ENCODE measurements at regions not wholly inside any gene's neighbourhood (a gene's known extent, or its start where the extent isn't known, plus 50 kb on each side); places are given as distances from the start of the nearest gene placed in this dataset.

GRCh38 chr12:58504143-58504938, 416.0 kb downstream of the LRIG3 start:
- no peaks in the 10 kb centered on the region for H3K27me3 Mint-ChIP-seq
- no peaks in the 10 kb centered on the region for H3K4me1 ChIP-seq (ENCODE audit: control insufficient read depth, insufficient read depth, low read length, poor library complexity, severe bottlenecking)
- H3K36me3 Mint-ChIP-seq, result no peaks in the 10 kb centered on the region
- H3K36me3 ChIP-seq (ENCODE audit: control insufficient read depth, insufficient read depth, low read length), result no peaks in the 10 kb centered on the region
- no peaks in the 10 kb centered on the region for H3K9me3 ChIP-seq (ENCODE audit: control insufficient read depth in 2 of 2, low read length in 2 of 2)
- no peaks in the 10 kb centered on the region for H3K4me1 Mint-ChIP-seq
- no peak overlapping the region for H3K27ac Mint-ChIP-seq
- H3K4me3 ChIP-seq (ENCODE audit: low read depth, low read length), result no peak overlapping the region
- ATAC-seq (ENCODE audit: low read depth in 2 of 2) (no peak), DNase-seq (no peak)
- no peaks in the 10 kb centered on the region for H3K27me3 ChIP-seq (ENCODE audit: control insufficient read depth, insufficient read depth, low read length)
- peaks cover 0 to 5% (median 0%) of the 10 kb centered on the region in 7 donors for H3K9me3 Mint-ChIP-seq
- no peak overlapping the region for H3K4me3 Mint-ChIP-seq
- H3K27ac ChIP-seq (ENCODE audit: insufficient read depth, low read length, poor library complexity, severe bottlenecking), result no peak overlapping the region

GRCh38 chr12:58509116-58509885, 411.0 kb downstream of the LRIG3 start:
- H3K27ac Mint-ChIP-seq, result no peak overlapping the region
- Histone ChIP-seq H3K4me3 (ENCODE audit: low read depth, low read length) (no peak overlapping the region), H3K27me3 (ENCODE audit: control insufficient read depth, insufficient read depth, low read length) (no peaks in the 10 kb centered on the region), H3K4me1 (ENCODE audit: control insufficient read depth, insufficient read depth, low read length, poor library complexity, severe bottlenecking) (no peaks in the 10 kb centered on the region), H3K27ac (ENCODE audit: insufficient read depth, low read length, poor library complexity, severe bottlenecking) (no peak overlapping the region), H3K36me3 (ENCODE audit: control insufficient read depth, insufficient read depth, low read length) (no peaks in the 10 kb centered on the region), H3K9me3 (ENCODE audit: control insufficient read depth in 2 of 2, low read length in 2 of 2) (no peaks in the 10 kb centered on the region)
- ATAC-seq (ENCODE audit: low read depth in 2 of 2) (no peak), DNase-seq (no peak)
- no peaks in the 10 kb centered on the region for H3K27me3 Mint-ChIP-seq
- H3K4me3 Mint-ChIP-seq, result no peak overlapping the region
- H3K9me3 Mint-ChIP-seq, result peaks cover 0 to 8% (median 0%) of the 10 kb centered on the region in 7 donors
- no peaks in the 10 kb centered on the region for H3K36me3 Mint-ChIP-seq
- no peaks in the 10 kb centered on the region for H3K4me1 Mint-ChIP-seq

- H3K9me3 Mint-ChIP-seq, result peaks cover 0 to 20% (median 7%) of the 10 kb centered on the region in 7 donors
- peaks cover 5 to 6% of the 10 kb centered on the region in 2 experiments for H3K9me3 ChIP-seq (ENCODE audit: control insufficient read depth in 2 of 2, low read length in 2 of 2)
- ATAC-seq (ENCODE audit: low read depth in 2 of 2), result no peak
- H3K27ac ChIP-seq (ENCODE audit: insufficient read depth, low read length, poor library complexity, severe bottlenecking), result no peak overlapping the region
- H3K4me1 Mint-ChIP-seq, result no peaks in the 10 kb centered on the region
- H3K27me3 Mint-ChIP-seq, result no peaks in the 10 kb centered on the region
- H3K4me1 ChIP-seq (ENCODE audit: control insufficient read depth, insufficient read depth, low read length, poor library complexity, severe bottlenecking), result no peaks in the 10 kb centered on the region
- no peaks in the 10 kb centered on the region for H3K36me3 Mint-ChIP-seq
- H3K27ac Mint-ChIP-seq, result no peak overlapping the region
- no peaks in the 10 kb centered on the region for H3K36me3 ChIP-seq (ENCODE audit: control insufficient read depth, insufficient read depth, low read length)
- no peaks in the 10 kb centered on the region for H3K27me3 ChIP-seq (ENCODE audit: control insufficient read depth, insufficient read depth, low read length)
- no peak overlapping the region for H3K4me3 Mint-ChIP-seq
- DNase-seq, result no peak
- no peak overlapping the region for H3K4me3 ChIP-seq (ENCODE audit: low read depth, low read length)
Observed at GRCh38 chr12:58513301-58513834, 406.9 kb downstream of the LRIG3 start.

- peaks cover 0 to 24% (median 11%) of the 10 kb centered on the region in 7 donors for H3K9me3 Mint-ChIP-seq
- no peak for ATAC-seq (ENCODE audit: low read depth in 2 of 2)
- no peak overlapping the region for H3K27ac Mint-ChIP-seq
- no peak for DNase-seq
- no peaks in the 10 kb centered on the region for H3K4me1 Mint-ChIP-seq
- Histone ChIP-seq H3K4me1 (ENCODE audit: control insufficient read depth, insufficient read depth, low read length, poor library complexity, severe bottlenecking) (no peaks in the 10 kb centered on the region), H3K27me3 (ENCODE audit: control insufficient read depth, insufficient read depth, low read length) (no peaks in the 10 kb centered on the region), H3K9me3 (ENCODE audit: control insufficient read depth in 2 of 2, low read length in 2 of 2) (peaks cover 6 to 10% of the 10 kb centered on the region in 2 experiments), H3K4me3 (ENCODE audit: low read depth, low read length) (no peak overlapping the region), H3K27ac (ENCODE audit: insufficient read depth, low read length, poor library complexity, severe bottlenecking) (no peak overlapping the region), H3K36me3 (ENCODE audit: control insufficient read depth, insufficient read depth, low read length) (no peaks in the 10 kb centered on the region)
- H3K27me3 Mint-ChIP-seq, result no peaks in the 10 kb centered on the region
- no peaks in the 10 kb centered on the region for H3K36me3 Mint-ChIP-seq
- H3K4me3 Mint-ChIP-seq, result no peak overlapping the region
Observed at GRCh38 chr12:58513852-58514251, 406.5 kb downstream of the LRIG3 start.

- Histone ChIP-seq H3K4me3 (ENCODE audit: low read depth, low read length) (no peak overlapping the region), H3K27me3 (ENCODE audit: control insufficient read depth, insufficient read depth, low read length) (no peaks in the 10 kb centered on the region), H3K27ac (ENCODE audit: insufficient read depth, low read length, poor library complexity, severe bottlenecking) (no peak overlapping the region), H3K4me1 (ENCODE audit: control insufficient read depth, insufficient read depth, low read length, poor library complexity, severe bottlenecking) (no peaks in the 10 kb centered on the region), H3K9me3 (ENCODE audit: control insufficient read depth in 2 of 2, low read length in 2 of 2) (peaks cover 6 to 11% of the 10 kb centered on the region in 2 experiments), H3K36me3 (ENCODE audit: control insufficient read depth, insufficient read depth, low read length) (no peaks in the 10 kb centered on the region)
- H3K27ac Mint-ChIP-seq, result no peak overlapping the region
- DNase-seq, result no peak
- no peaks in the 10 kb centered on the region for H3K36me3 Mint-ChIP-seq
- H3K4me1 Mint-ChIP-seq, result no peaks in the 10 kb centered on the region
- no peaks in the 10 kb centered on the region for H3K27me3 Mint-ChIP-seq
- H3K4me3 Mint-ChIP-seq, result no peak overlapping the region
- H3K9me3 Mint-ChIP-seq, result peaks cover 5 to 22% (median 13%) of the 10 kb centered on the region in 7 donors
- no peak for ATAC-seq (ENCODE audit: low read depth in 2 of 2)
Observed at GRCh38 chr12:58519839-58520238, 400.5 kb downstream of the LRIG3 start.

GRCh38 chr12:58521152-58521551, 399.2 kb downstream of the LRIG3 start:
- Histone ChIP-seq H3K9me3 (ENCODE audit: control insufficient read depth in 2 of 2, low read length in 2 of 2) (peaks cover 6 to 11% of the 10 kb centered on the region in 2 experiments), H3K4me3 (ENCODE audit: low read depth, low read length) (no peak overlapping the region), H3K27ac (ENCODE audit: insufficient read depth, low read length, poor library complexity, severe bottlenecking) (no peak overlapping the region), H3K36me3 (ENCODE audit: control insufficient read depth, insufficient read depth, low read length) (no peaks in the 10 kb centered on the region), H3K4me1 (ENCODE audit: control insufficient read depth, insufficient read depth, low read length, poor library complexity, severe bottlenecking) (no peaks in the 10 kb centered on the region), H3K27me3 (ENCODE audit: control insufficient read depth, insufficient read depth, low read length) (no peaks in the 10 kb centered on the region)
- Mint-ChIP-seq H3K27ac (no peak overlapping the region), H3K4me3 (no peak overlapping the region), H3K9me3 (peaks cover 5 to 22% (median 16%) of the 10 kb centered on the region in 7 donors), H3K27me3 (no peaks in the 10 kb centered on the region), H3K4me1 (no peaks in the 10 kb centered on the region), H3K36me3 (no peaks in the 10 kb centered on the region)
- no peak for ATAC-seq (ENCODE audit: low read depth in 2 of 2)
- no peak for DNase-seq

- Histone ChIP-seq H3K36me3 (ENCODE audit: control insufficient read depth, insufficient read depth, low read length) (no peaks in the 10 kb centered on the region), H3K9me3 (ENCODE audit: control insufficient read depth in 2 of 2, low read length in 2 of 2) (peaks cover 6 to 11% of the 10 kb centered on the region in 2 experiments), H3K27me3 (ENCODE audit: control insufficient read depth, insufficient read depth, low read length) (no peaks in the 10 kb centered on the region), H3K4me3 (ENCODE audit: low read depth, low read length) (no peak overlapping the region), H3K27ac (ENCODE audit: insufficient read depth, low read length, poor library complexity, severe bottlenecking) (no peak overlapping the region), H3K4me1 (ENCODE audit: control insufficient read depth, insufficient read depth, low read length, poor library complexity, severe bottlenecking) (no peaks in the 10 kb centered on the region)
- no peak overlapping the region for H3K27ac Mint-ChIP-seq
- H3K4me1 Mint-ChIP-seq, result no peaks in the 10 kb centered on the region
- H3K4me3 Mint-ChIP-seq, result no peak overlapping the region
- H3K36me3 Mint-ChIP-seq, result no peaks in the 10 kb centered on the region
- H3K9me3 Mint-ChIP-seq, result peaks cover 5 to 22% (median 17%) of the 10 kb centered on the region in 7 donors
- H3K27me3 Mint-ChIP-seq, result no peaks in the 10 kb centered on the region
- DNase-seq (no peak), ATAC-seq (ENCODE audit: low read depth in 2 of 2) (no peak)
Observed at GRCh38 chr12:58521796-58522195, 398.5 kb downstream of the LRIG3 start.

Measured in CD4-positive, CD25-positive, alpha-beta regulatory T cell (primary cell).